GM23338 (cell line): ENCODE measurements at regions not wholly inside any gene's neighbourhood (a gene's known extent, or its start where the extent isn't known, plus 50 kb on each side); places are given as distances from the start of the nearest gene placed in this dataset.

Experiments
- ATAC-seq: fragments of 200-7000 bp; cut with Tn5 transposase; 3 replicates; pipeline ENCODE4 v1.9.1; 2020
- DNase-seq: peaks from one replicate; pipeline ENCODE4 v3.0.0-alpha.2; 2015; ENCODE audit warnings: low spot score
- H2AFZ ChIP-seq: fragments of 200-600 bp; sonication (generic); 2 replicates; pipeline ENCODE4 v1.8.0; 2016; ENCODE audit warnings: antibody characterized with exemption, mild to moderate bottlenecking, moderate library complexity
- H3F3A ChIP-seq: fragments of 200-600 bp; sonication (generic); replicated peaks from 2 replicates; pipeline ENCODE4 v1.8.0; 2017; ENCODE audit warnings: antibody characterized with exemption, mixed run types, low read depth
- H3K27ac ChIP-seq: fragments of 200-600 bp; sonication (generic); 2 replicates; pipeline ENCODE4 v1.6.1; 2016; ENCODE audit warnings: low read depth
- H3K27me3 ChIP-seq: fragments of 200-600 bp; sonication (generic); 2 replicates; pipeline ENCODE4 v1.8.0; 2016; ENCODE audit warnings: mild to moderate bottlenecking, mixed run types, moderate library complexity; ENCODE audit not compliant: insufficient read depth
- H3K36me3 ChIP-seq: fragments of 200-600 bp; sonication (generic); 2 replicates; pipeline ENCODE4 v1.8.0; 2016; ENCODE audit warnings: mild to moderate bottlenecking; ENCODE audit not compliant: insufficient read depth
- H3K4me1 ChIP-seq: fragments of 200-600 bp; sonication (generic); 2 replicates; pipeline ENCODE4 v1.8.0; 2016; ENCODE audit warnings: mild to moderate bottlenecking, moderate library complexity; ENCODE audit not compliant: insufficient read depth
- H3K4me2 ChIP-seq: fragments of 200-600 bp; sonication (generic); 2 replicates; pipeline ENCODE4 v1.7.1; 2017; ENCODE audit warnings: mixed run types
- H3K4me3 ChIP-seq: fragments of 200-600 bp; sonication (generic); 2 replicates; pipeline ENCODE4 v1.6.1; 2016; ENCODE audit warnings: mixed run types
- H3K79me2 ChIP-seq: fragments of 200-600 bp; sonication (generic); replicated peaks from 2 replicates; pipeline ENCODE4 v1.8.0; 2017; ENCODE audit warnings: mild to moderate bottlenecking; ENCODE audit not compliant: insufficient read depth
- H3K9me2 ChIP-seq: fragments of 200-600 bp; sonication (generic); 2 replicates; pipeline ENCODE4 v1.8.0; 2017; ENCODE audit not compliant: insufficient read depth
- H4K20me1 ChIP-seq: fragments of 200-600 bp; sonication (generic); replicated peaks from 2 replicates; pipeline ENCODE4 v1.8.0; 2017; ENCODE audit warnings: mild to moderate bottlenecking; ENCODE audit not compliant: insufficient read depth
- H3K27ac Mint-ChIP-seq: 2 replicates; pipeline ENCODE4 v1.8.0; 2020; ENCODE audit warnings: inconsistent platforms, mild to moderate bottlenecking, moderate library complexity, mixed read lengths
- H3K27me3 Mint-ChIP-seq: 3 replicates; pipeline ENCODE4 v1.8.0; 2022; ENCODE audit warnings: low read depth, mild to moderate bottlenecking, moderate library complexity, mixed read lengths, inconsistent platforms; ENCODE audit not compliant: insufficient read depth, poor library complexity
- H3K36me3 Mint-ChIP-seq: 3 replicates; pipeline ENCODE4 v1.8.0; 2021; ENCODE audit warnings: low read depth, mild to moderate bottlenecking, inconsistent platforms, moderate library complexity, mixed read lengths
- H3K4me1 Mint-ChIP-seq: 3 replicates; pipeline ENCODE4 v1.8.0; 2020; ENCODE audit warnings: mild to moderate bottlenecking, inconsistent platforms, mixed read lengths
- H3K4me3 Mint-ChIP-seq: 3 replicates; pipeline ENCODE4 v1.8.0; 2021; ENCODE audit warnings: moderate library complexity, mild to moderate bottlenecking, inconsistent platforms, mixed read lengths
- H3K9me3 Mint-ChIP-seq: 3 replicates; pipeline ENCODE4 v1.8.0; 2020; ENCODE audit warnings: moderate library complexity, mild to moderate bottlenecking, inconsistent platforms, mixed read lengths
- CREB1 ChIP-seq: fragments of 250-450 bp; sonication (Bioruptor Pico); IDR thresholded peaks from 2 replicates; pipeline ENCODE4 v1.5.0; 2020; ENCODE audit warnings: low read depth, mild to moderate bottlenecking, moderate library complexity
- CTCF ChIP-seq, 2 experiments: fragments of 200-600 bp in 1 of 2; sonication (generic) in 1 of 2; conservative IDR thresholded peaks; 2 replicates each; pipeline versions ENCODE4 v1.5.1 to v1.6.1; 2016 to 2017; ENCODE audit warnings: antibody characterized with exemption in 2 of 2, low read depth in 2 of 2, mild to moderate bottlenecking in 2 of 2, moderate library complexity in 1 of 2
- ETS1 ChIP-seq: IDR thresholded peaks from 2 replicates; pipeline ENCODE4 v1.6.1; 2016; ENCODE audit warnings: antibody characterized with exemption
- EZH2 ChIP-seq: fragments of 200-600 bp; sonication (generic); IDR thresholded peaks from one replicate; pipeline ENCODE4 v1.8.0; 2017; ENCODE audit warnings: antibody characterized with exemption, mild to moderate bottlenecking, low read depth; ENCODE audit not compliant: unreplicated experiment
- EZH2phosphoT487 ChIP-seq: fragments of 200-600 bp; sonication (generic); IDR thresholded peaks from one replicate; pipeline ENCODE4 v1.8.1; 2018; ENCODE audit warnings: antibody characterized with exemption; ENCODE audit not compliant: unreplicated experiment
- JUNB ChIP-seq: IDR thresholded peaks from one replicate; pipeline ENCODE4 v1.6.1; 2016; ENCODE audit warnings: antibody characterized with exemption; ENCODE audit not compliant: unreplicated experiment
- NANOG ChIP-seq: IDR thresholded peaks from 2 replicates; pipeline ENCODE4 v1.6.1; 2016; ENCODE audit warnings: antibody characterized with exemption, borderline replicate concordance
- POLR2AphosphoS5 ChIP-seq: IDR thresholded peaks from 2 replicates; pipeline ENCODE4 v1.6.1; 2016; ENCODE audit warnings: antibody characterized with exemption, low read depth
- STAT1 ChIP-seq: IDR thresholded peaks from one replicate; pipeline ENCODE4 v1.6.1; 2016; ENCODE audit warnings: antibody characterized with exemption; ENCODE audit not compliant: unreplicated experiment
- ZNF114 ChIP-seq: fragments of 250-450 bp; sonication (Bioruptor Pico); IDR thresholded peaks from 2 replicates; pipeline ENCODE4 v1.5.0; 2020; ENCODE audit warnings: mild to moderate bottlenecking, moderate library complexity
- ZNF331 ChIP-seq: fragments of 250-450 bp; sonication (Bioruptor Pico); IDR thresholded peaks from 2 replicates; pipeline ENCODE4 v1.5.0; 2020; ENCODE audit warnings: low read depth, mild to moderate bottlenecking, moderate library complexity
- TF ChIP-seq, protein P1 (sequence below): IDR thresholded peaks from one replicate; pipeline ENCODE4 v1.6.1; 2018; ENCODE audit warnings: antibody characterized with exemption; ENCODE audit not compliant: unreplicated experiment

DNA sequence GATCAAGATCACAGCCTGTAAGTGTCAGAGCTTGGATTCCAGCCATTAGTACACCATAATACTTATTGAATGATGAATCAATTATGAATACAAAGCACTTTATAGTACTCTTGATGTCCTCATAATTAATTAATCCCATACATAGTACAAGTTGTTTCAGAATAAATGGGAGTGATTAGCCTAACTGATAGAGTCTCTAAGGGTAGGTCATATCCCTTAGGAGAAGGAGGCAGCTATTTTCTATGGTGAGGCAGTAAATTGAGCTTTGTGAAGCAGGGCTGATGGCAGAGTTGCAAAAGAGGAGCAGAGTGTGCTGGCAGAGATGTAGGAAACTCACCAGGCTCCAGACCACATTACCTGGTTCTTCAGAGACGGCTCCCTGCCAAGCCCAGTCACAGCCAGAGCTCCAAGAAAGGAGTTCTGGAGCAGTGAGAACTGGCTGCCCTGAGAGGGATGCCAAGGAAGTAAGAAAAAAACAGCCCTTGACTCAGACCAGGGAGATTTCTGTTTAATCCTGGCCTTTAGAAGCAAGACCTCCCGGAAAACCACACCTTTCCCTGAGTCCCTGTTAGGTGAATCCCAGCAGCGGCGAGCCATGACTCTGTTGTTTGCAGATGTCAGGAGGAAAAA lies 112.9 kb downstream of the SH3TC2 start:
- no peak overlapping the region for H3K27ac ChIP-seq
- H3K79me2 ChIP-seq: no peaks in the 10 kb centered on the region
- no peak overlapping the region for H3K27ac Mint-ChIP-seq
- no peaks in the 10 kb centered on the region for H4K20me1 ChIP-seq
- TF ChIP-seq STAT1 (no peak), ZNF114 (CRISPR knock-in tag) (no peak), POLR2AphosphoS5 (no peak), CREB1 (no peak), ETS1 (no peak), JUNB (no peak), EZH2phosphoT487 (no peak)
- TF ChIP-seq, protein P1, sequence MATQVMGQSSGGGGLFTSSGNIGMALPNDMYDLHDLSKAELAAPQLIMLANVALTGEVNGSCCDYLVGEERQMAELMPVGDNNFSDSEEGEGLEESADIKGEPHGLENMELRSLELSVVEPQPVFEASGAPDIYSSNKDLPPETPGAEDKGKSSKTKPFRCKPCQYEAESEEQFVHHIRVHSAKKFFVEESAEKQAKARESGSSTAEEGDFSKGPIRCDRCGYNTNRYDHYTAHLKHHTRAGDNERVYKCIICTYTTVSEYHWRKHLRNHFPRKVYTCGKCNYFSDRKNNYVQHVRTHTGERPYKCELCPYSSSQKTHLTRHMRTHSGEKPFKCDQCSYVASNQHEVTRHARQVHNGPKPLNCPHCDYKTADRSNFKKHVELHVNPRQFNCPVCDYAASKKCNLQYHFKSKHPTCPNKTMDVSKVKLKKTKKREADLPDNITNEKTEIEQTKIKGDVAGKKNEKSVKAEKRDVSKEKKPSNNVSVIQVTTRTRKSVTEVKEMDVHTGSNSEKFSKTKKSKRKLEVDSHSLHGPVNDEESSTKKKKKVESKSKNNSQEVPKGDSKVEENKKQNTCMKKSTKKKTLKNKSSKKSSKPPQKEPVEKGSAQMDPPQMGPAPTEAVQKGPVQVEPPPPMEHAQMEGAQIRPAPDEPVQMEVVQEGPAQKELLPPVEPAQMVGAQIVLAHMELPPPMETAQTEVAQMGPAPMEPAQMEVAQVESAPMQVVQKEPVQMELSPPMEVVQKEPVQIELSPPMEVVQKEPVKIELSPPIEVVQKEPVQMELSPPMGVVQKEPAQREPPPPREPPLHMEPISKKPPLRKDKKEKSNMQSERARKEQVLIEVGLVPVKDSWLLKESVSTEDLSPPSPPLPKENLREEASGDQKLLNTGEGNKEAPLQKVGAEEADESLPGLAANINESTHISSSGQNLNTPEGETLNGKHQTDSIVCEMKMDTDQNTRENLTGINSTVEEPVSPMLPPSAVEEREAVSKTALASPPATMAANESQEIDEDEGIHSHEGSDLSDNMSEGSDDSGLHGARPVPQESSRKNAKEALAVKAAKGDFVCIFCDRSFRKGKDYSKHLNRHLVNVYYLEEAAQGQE: no peak
- no peaks in the 10 kb centered on the region; the same call in 2 of the 3 replicates for H3K36me3 Mint-ChIP-seq
- peak overlapping the region; percentile 72; the same call in 1 of the 2 replicates for H2AFZ ChIP-seq
- peaks cover 18% of the 10 kb centered on the region for H3K4me1 ChIP-seq
- H3K27me3 Mint-ChIP-seq: peaks cover 2% of the 10 kb centered on the region
- no peak overlapping the region for H3K4me3 Mint-ChIP-seq
- DNase-seq: no peak
- H3K36me3 ChIP-seq: no peaks in the 10 kb centered on the region
- H3K9me3 Mint-ChIP-seq: no peaks in the 10 kb centered on the region
- H3K9me2 ChIP-seq: no peaks in the 10 kb centered on the region; the same call in 1 of the 2 replicates
- peaks cover 33% of the 10 kb centered on the region for H3K4me1 Mint-ChIP-seq
- no peaks in the 10 kb centered on the region for H3F3A ChIP-seq
- no peak overlapping the region for H3K4me2 ChIP-seq
- no peak overlapping the region for H3K4me3 ChIP-seq
- H3K27me3 ChIP-seq: no peaks in the 10 kb centered on the region
- ATAC-seq: peak; percentile 51

GRCh38 chr5:148950471-148950863 lies 112.4 kb downstream of the SH3TC2 start:
- Mint-ChIP-seq H3K9me3 (no peaks in the 10 kb centered on the region), H3K4me1 (peaks cover 33% of the 10 kb centered on the region), H3K4me3 (no peak overlapping the region), H3K27me3 (peaks cover 2% of the 10 kb centered on the region), H3K27ac (no peak overlapping the region), H3K36me3 (no peaks in the 10 kb centered on the region; the same call in 2 of the 3 replicates)
- Histone ChIP-seq H3K27ac (no peak overlapping the region), H3K4me2 (no peak overlapping the region), H3K9me2 (no peaks in the 10 kb centered on the region; the same call in 1 of the 2 replicates), H3F3A (no peaks in the 10 kb centered on the region), H3K27me3 (no peaks in the 10 kb centered on the region), H3K36me3 (no peaks in the 10 kb centered on the region), H3K4me1 (peaks cover 18% of the 10 kb centered on the region), H4K20me1 (no peaks in the 10 kb centered on the region), H3K4me3 (no peak overlapping the region), H2AFZ (peak overlapping the region; percentile 72; the same call in 1 of the 2 replicates), H3K79me2 (no peaks in the 10 kb centered on the region)
- ATAC-seq (no peak), DNase-seq (no peak)
- TF ChIP-seq CTCF (conservative IDR thresholded peaks at IDR 0.05; ENCODE audit: low read depth in 2 of 2) (no peak), JUNB (no peak), EZH2 (no peak), ZNF114 (CRISPR knock-in tag) (no peak), NANOG (no peak), CREB1 (no peak), POLR2AphosphoS5 (no peak), EZH2phosphoT487 (no peak), ZNF331 (CRISPR knock-in tag) (no peak), ETS1 (no peak)
- TF ChIP-seq, protein P1: no peak
